Upper lobe of right lung (tissue), 1 donor: ENCODE measurements at regions not wholly inside any gene's neighbourhood (a gene's known extent, or its start where the extent isn't known, plus 50 kb on each side); places are given as distances from the start of the nearest gene placed in this dataset.

ENCODE experiments used
- ATAC-seq: fragments of 200-7000 bp; cut with Tn5 transposase; one replicate; pipeline ENCODE4 v1.9.1; 2020; ENCODE audit warnings: mild to moderate bottlenecking, moderate library complexity
- DNase-seq: peaks from one replicate; pipeline ENCODE4 v3.0.0-alpha.2; 2020
- H3K27ac ChIP-seq: fragments of 200-600 bp; one replicate; pipeline ENCODE4 v1.8.0; 2022
- H3K27me3 ChIP-seq: fragments of 200-600 bp; one replicate; pipeline ENCODE4 v1.8.0; 2022; ENCODE audit warnings: mild to moderate bottlenecking
- H3K36me3 ChIP-seq: fragments of 200-600 bp; one replicate; pipeline ENCODE4 v1.8.0; 2022
- H3K4me1 ChIP-seq: fragments of 200-600 bp; one replicate; pipeline ENCODE4 v1.8.0; 2022
- H3K4me3 ChIP-seq: fragments of 200-600 bp; one replicate; pipeline ENCODE4 v1.8.0; 2022; ENCODE audit warnings: mild to moderate bottlenecking
- H3K9me3 ChIP-seq: fragments of 200-600 bp; one replicate; pipeline ENCODE4 v1.8.0; 2022
- CTCF ChIP-seq: fragments of 200-600 bp; IDR thresholded peaks from one replicate; pipeline ENCODE4 v1.8.0; 2022; ENCODE audit warnings: antibody characterized with exemption
- intact Hi-C: fragments of 100-400 bp; cut with DNase I; formaldehyde crosslinking; loops from one replicate; pipeline ENCODE4 v1.11.0; 2022
- donor health status: DM: no; HTN: yes; CAD: no; lungs with severe emphysema.

- H3K27me3 ChIP-seq = no peaks in the 10 kb centered on the region
- intact Hi-C loops = no loop called here
- no peak overlapping the region for H3K27ac ChIP-seq
- no peak for TF ChIP-seq CTCF
- no peaks in the 10 kb centered on the region for H3K9me3 ChIP-seq
- DNase-seq (no peak), ATAC-seq (no peak)
- H3K4me1 ChIP-seq = no peaks in the 10 kb centered on the region
- no peaks in the 10 kb centered on the region for H3K36me3 ChIP-seq
- H3K4me3 ChIP-seq = no peak overlapping the region
These were observed 1347.3 kb downstream of the PCDH9 start for GRCh38 chr13:65882810-65883209.

GRCh38 chr13:65881561-65882155 lies 1348.5 kb downstream of the PCDH9 start:
- Histone ChIP-seq H3K27ac (no peak overlapping the region), H3K9me3 (no peaks in the 10 kb centered on the region), H3K4me3 (no peak overlapping the region), H3K4me1 (no peaks in the 10 kb centered on the region), H3K36me3 (no peaks in the 10 kb centered on the region), H3K27me3 (no peaks in the 10 kb centered on the region)
- ATAC-seq (no peak), DNase-seq (no peak)
- no peak for TF ChIP-seq CTCF
- intact Hi-C loops = no loop called here

GRCh38 chr13:65875031-65875430 lies 1355.1 kb downstream of the PCDH9 start:
- TF ChIP-seq CTCF = no peak
- no peak overlapping the region for H3K4me3 ChIP-seq
- DNase-seq (no peak), ATAC-seq (no peak)
- no peaks in the 10 kb centered on the region for H3K36me3 ChIP-seq
- no peaks in the 10 kb centered on the region for H3K9me3 ChIP-seq
- H3K27me3 ChIP-seq = no peaks in the 10 kb centered on the region
- H3K27ac ChIP-seq = no peak overlapping the region
- intact Hi-C loops = no loop called here
- H3K4me1 ChIP-seq = no peaks in the 10 kb centered on the region

DNA sequence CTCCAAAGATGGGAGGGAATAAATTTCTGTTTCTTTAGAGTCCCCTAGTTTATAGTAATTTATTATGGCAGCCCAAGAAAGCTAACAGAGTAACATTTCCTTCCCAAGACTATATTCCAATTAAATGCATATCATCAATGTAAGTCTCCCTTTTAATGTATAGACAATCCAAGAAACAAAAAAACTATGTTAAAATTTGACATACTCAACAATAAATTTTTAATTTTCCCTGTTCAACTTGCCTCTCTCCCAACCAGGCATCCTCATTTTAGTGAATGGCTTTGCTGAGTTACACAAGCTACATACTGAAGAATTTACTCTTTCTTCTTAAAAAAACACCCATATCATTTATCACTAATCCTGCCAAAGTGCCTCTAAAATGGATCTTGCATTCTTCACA lies 1357.7 kb downstream of the PCDH9 start:
- Histone ChIP-seq H3K4me3 (no peak overlapping the region), H3K36me3 (no peaks in the 10 kb centered on the region), H3K27ac (no peak overlapping the region), H3K9me3 (no peaks in the 10 kb centered on the region), H3K27me3 (no peaks in the 10 kb centered on the region), H3K4me1 (no peaks in the 10 kb centered on the region)
- no peak for TF ChIP-seq CTCF
- ATAC-seq (no peak), DNase-seq (no peak)
- intact Hi-C loops = no loop called here

- H3K36me3 ChIP-seq = no peaks in the 10 kb centered on the region
- no peak overlapping the region for H3K4me3 ChIP-seq
- intact Hi-C loops = no loop called here
- H3K4me1 ChIP-seq = no peaks in the 10 kb centered on the region
- TF ChIP-seq CTCF = no peak
- no peak overlapping the region for H3K27ac ChIP-seq
- no peaks in the 10 kb centered on the region for H3K27me3 ChIP-seq
- ATAC-seq (no peak), DNase-seq (no peak)
- no peaks in the 10 kb centered on the region for H3K9me3 ChIP-seq
These were observed 1361.3 kb downstream of the PCDH9 start for GRCh38 chr13:65868884-65869283.

GRCh38 chr13:65868099-65868498 lies 1362.0 kb downstream of the PCDH9 start:
- intact Hi-C loops = no loop called here
- Histone ChIP-seq H3K9me3 (no peaks in the 10 kb centered on the region), H3K36me3 (no peaks in the 10 kb centered on the region), H3K4me1 (no peaks in the 10 kb centered on the region), H3K27ac (no peak overlapping the region), H3K4me3 (no peak overlapping the region), H3K27me3 (no peaks in the 10 kb centered on the region)
- ATAC-seq (no peak), DNase-seq (no peak)
- no peak for TF ChIP-seq CTCF
